HCT116 (cell line): ENCODE measurements at regions not wholly inside any gene's neighbourhood (a gene's known extent, or its start where the extent isn't known, plus 50 kb on each side); places are given as distances from the start of the nearest gene placed in this dataset.

Source experiments
- ATAC-seq: fragments of 200-7000 bp; cut with Tn5 transposase; 2 replicates; pipeline ENCODE4 v1.9.1; 2020; ENCODE audit warnings: mild to moderate bottlenecking, moderate library complexity
- BruUV-seq: library from RNA; stranded (reverse); fragments of 400-500 nt; replicated peaks from 2 replicates; lab custom pipeline; 2021; lab: Mats Ljungman, UMichigan
- CTCF ChIA-PET: fragments of 300-600 bp; sonication (Branson Sonifier 250); formaldehyde crosslinking; loops from one replicate; lab custom pipeline; 2021; ENCODE audit warnings: antibody characterized with exemption; lab: Charles Lee
- POLR2A ChIA-PET: fragments of 300-600, 350-600 bp; sonication (Branson Sonifier 250); formaldehyde crosslinking; loops from one replicate; lab custom pipeline; 2021; ENCODE audit warnings: antibody characterized with exemption; lab: Charles Lee
- RAD21 ChIA-PET, 2 experiments: fragments of 300-600 bp; sonication (Branson Sonifier 250); formaldehyde crosslinking; loops; one replicate each; lab custom pipeline; 2023; ENCODE audit warnings: low total read pairs in 2 of 2; ENCODE audit not compliant: uncharacterized antibody in 2 of 2, unreplicated experiment in 2 of 2, low non-redundant PET in 1 of 2; lab: Charles Lee
- DNase-seq: peaks from one replicate; pipeline ENCODE4 v3.0.0-alpha.2; 2010; ENCODE audit warnings: low read depth, low spot score
- H2AFZ ChIP-seq: fragments of 200-600 bp; shearing (Covaris generic), sonication (generic); 2 replicates; pipeline ENCODE4 v1.6.1; 2017; ENCODE audit warnings: low read depth, mixed run types, mixed read lengths, antibody characterized with exemption, low read length; ENCODE audit not compliant: poor library complexity, severe bottlenecking
- H3K27ac ChIP-seq: 2 replicates; pipeline ENCODE4 v1.5.1; 2012; ENCODE audit warnings: low read depth, low read length
- H3K27me3 ChIP-seq: fragments of 200-600 bp; sonication (generic); 2 replicates; pipeline ENCODE4 v1.6.1; 2016; ENCODE audit warnings: mixed run types, low read length, mixed read lengths; ENCODE audit not compliant: insufficient read depth
- H3K36me3 ChIP-seq, 2 experiments: fragments of 200-500 bp in 1 of 2; fragments of 200-600 bp in 1 of 2; sonication (Bioruptor generic) in 1 of 2; sonication (generic) in 1 of 2; 2 replicates each; pipeline versions ENCODE4 v1.5.1 to v1.6.1; 2014 to 2016; ENCODE audit warnings: low read length in 2 of 2, inconsistent platforms in 1 of 2, mixed read lengths in 1 of 2, mixed run types in 1 of 2; ENCODE audit not compliant: insufficient read depth in 2 of 2, control insufficient read depth in 1 of 2
- H3K4me1 ChIP-seq, 2 experiments: fragments of 200-600 bp in 1 of 2; sonication (generic) in 1 of 2; 2 replicates each; pipeline versions ENCODE4 v1.5.1 to v1.6.1; 2012 to 2017; ENCODE audit warnings: low read length in 2 of 2, inconsistent platforms in 1 of 2, mild to moderate bottlenecking in 1 of 2, mixed read lengths in 1 of 2, mixed run types in 1 of 2, moderate library complexity in 1 of 2; ENCODE audit not compliant: insufficient read depth in 2 of 2, control insufficient read depth in 1 of 2
- H3K4me2 ChIP-seq: fragments of 200-600 bp; sonication (generic); 2 replicates; pipeline ENCODE4 v1.6.1; 2017; ENCODE audit warnings: mixed run types, low read length, mixed read lengths
- H3K4me3 ChIP-seq, 2 experiments: fragments of 200-600 bp in 1 of 2; sonication (generic) in 1 of 2; replicated peaks in 1 of 2; 2 replicates each; pipeline ENCODE4 v1.5.1; 2011 to 2016; ENCODE audit warnings: low read length in 2 of 2, control low read depth in 1 of 2, low read depth in 1 of 2, mild to moderate bottlenecking in 1 of 2, mixed read lengths in 1 of 2, mixed run types in 1 of 2
- H3K79me2 ChIP-seq: fragments of 200-600 bp; sonication (generic); 2 replicates; pipeline ENCODE4 v1.6.1; 2017; ENCODE audit warnings: mild to moderate bottlenecking, mixed run types, low read length, moderate library complexity, mixed read lengths; ENCODE audit not compliant: insufficient read depth
- H3K9ac ChIP-seq: fragments of 200-600 bp; sonication (generic); 2 replicates; pipeline ENCODE4 v1.6.1; 2016; ENCODE audit warnings: low read length, mixed read lengths
- H3K9me2 ChIP-seq: fragments of 200-600 bp; sonication (generic), shearing (Covaris generic); 2 replicates; pipeline ENCODE4 v1.6.1; 2017; ENCODE audit warnings: mixed run types, mild to moderate bottlenecking, moderate library complexity; ENCODE audit not compliant: insufficient read depth
- H3K9me3 ChIP-seq, 2 experiments: fragments of 200-500 bp in 1 of 2; fragments of 200-600 bp in 1 of 2; sonication (Bioruptor generic) in 1 of 2; sonication (generic) in 1 of 2; 2 replicates each; pipeline ENCODE4 v1.6.1; 2014 to 2017; ENCODE audit warnings: low read length in 2 of 2, mixed read lengths in 2 of 2, inconsistent platforms in 1 of 2, low read depth in 1 of 2, mild to moderate bottlenecking in 1 of 2, mixed run types in 1 of 2, moderate library complexity in 1 of 2; ENCODE audit not compliant: control insufficient read depth in 1 of 2, insufficient read depth in 1 of 2
- H4K20me1 ChIP-seq: fragments of 200-600 bp; sonication (generic), shearing (Covaris generic); 2 replicates; pipeline ENCODE4 v1.6.1; 2017; ENCODE audit warnings: mixed run types, mild to moderate bottlenecking, moderate library complexity; ENCODE audit not compliant: insufficient read depth
- CBX3 ChIP-seq: IDR thresholded peaks from 2 replicates; pipeline ENCODE4 v1.6.1; 2012; ENCODE audit warnings: low read depth
- CEBPB ChIP-seq: IDR thresholded peaks from 2 replicates; pipeline ENCODE4 v1.6.1; 2012; ENCODE audit warnings: low read depth
- ELF1 ChIP-seq: IDR thresholded peaks from 2 replicates; pipeline ENCODE4 v1.6.1; 2012; ENCODE audit warnings: low read depth, borderline replicate concordance
- EZH2phosphoT487 ChIP-seq: fragments of 200-600 bp; IDR thresholded peaks from 2 replicates; pipeline ENCODE4 v1.6.1; 2018; ENCODE audit warnings: antibody characterized with exemption, borderline replicate concordance
- JUND ChIP-seq: IDR thresholded peaks from 2 replicates; pipeline ENCODE4 v1.6.1; 2012
- POLR2A ChIP-seq: IDR thresholded peaks from 2 replicates; pipeline ENCODE4 v1.7.0; 2011; ENCODE audit warnings: borderline replicate concordance; ENCODE audit not compliant: insufficient read depth, insufficient read length; ENCODE audit errors: extremely low read depth
- RAD21 ChIP-seq: IDR thresholded peaks from 2 replicates; pipeline ENCODE4 v1.6.1; 2012; ENCODE audit warnings: low read depth, mild to moderate bottlenecking
- SIN3A ChIP-seq: IDR thresholded peaks from 2 replicates; pipeline ENCODE4 v1.6.1; 2012; ENCODE audit warnings: low read depth
- SP1 ChIP-seq: IDR thresholded peaks from 2 replicates; pipeline ENCODE4 v1.6.1; 2012; ENCODE audit warnings: low read depth
- SRF ChIP-seq: IDR thresholded peaks from 2 replicates; pipeline ENCODE4 v1.6.1; 2012; ENCODE audit warnings: low read depth
- TCF7L2 ChIP-seq: IDR thresholded peaks from 2 replicates; pipeline ENCODE4 v1.7.0; 2011; ENCODE audit warnings: borderline replicate concordance, inconsistent platforms; ENCODE audit not compliant: insufficient read depth, insufficient read length; ENCODE audit errors: extremely low read depth
- YY1 ChIP-seq: IDR thresholded peaks from 2 replicates; pipeline ENCODE4 v1.6.1; 2011; ENCODE audit warnings: low read length, low read depth, moderate library complexity, mild to moderate bottlenecking; ENCODE audit not compliant: insufficient replicate concordance; ENCODE audit errors: extremely low read depth
- ZFX ChIP-seq: fragments of 450-650 bp; IDR thresholded peaks from 2 replicates; pipeline ENCODE4 v1.6.1; 2017
- ZNF274 ChIP-seq: fragments of 200-500 bp; sonication (Bioruptor generic); IDR thresholded peaks from 2 replicates; pipeline ENCODE4 v1.6.1; 2014; ENCODE audit warnings: mild to moderate bottlenecking, low read depth, low read length, inconsistent platforms
- intact Hi-C: fragments of 100-400 bp; cut with micrococcal nuclease; formaldehyde crosslinking; loops from 2 replicates; pipeline ENCODE4 v1.10.0; 2022
- TF ChIP-seq, protein P1 (sequence below): IDR thresholded peaks from 2 replicates; pipeline ENCODE4 v1.6.1; 2011; ENCODE audit warnings: mild to moderate bottlenecking, low read length, moderate library complexity; ENCODE audit not compliant: insufficient replicate concordance; ENCODE audit errors: extremely low read depth
- TF ChIP-seq, protein P2 (sequence below): IDR thresholded peaks from 2 replicates; pipeline ENCODE4 v1.6.1; 2012
- TF ChIP-seq, protein P3 (sequence below): IDR thresholded peaks from 2 replicates; pipeline ENCODE4 v1.6.1; 2012
- TF ChIP-seq, protein P4 (sequence below), 3 experiments: fragments of 200-600 bp in 1 of 3; sonication (generic) in 1 of 3; IDR thresholded peaks in 2 of 3; conservative IDR thresholded peaks in 1 of 3; 2 replicates each; pipeline ENCODE4 v1.5.1; 2012 to 2017; ENCODE audit warnings: low read depth in 2 of 3, low read length in 2 of 3, antibody characterized with exemption in 1 of 3, borderline replicate concordance in 1 of 3, control low read depth in 1 of 3, mild to moderate bottlenecking in 1 of 3, mixed read lengths in 1 of 3, mixed run types in 1 of 3, moderate library complexity in 1 of 3; ENCODE audit not compliant: insufficient read depth in 1 of 3
- TF ChIP-seq, protein P5 (sequence below): IDR thresholded peaks from 2 replicates; pipeline ENCODE4 v1.6.1; 2012; ENCODE audit warnings: low read depth

DNA sequence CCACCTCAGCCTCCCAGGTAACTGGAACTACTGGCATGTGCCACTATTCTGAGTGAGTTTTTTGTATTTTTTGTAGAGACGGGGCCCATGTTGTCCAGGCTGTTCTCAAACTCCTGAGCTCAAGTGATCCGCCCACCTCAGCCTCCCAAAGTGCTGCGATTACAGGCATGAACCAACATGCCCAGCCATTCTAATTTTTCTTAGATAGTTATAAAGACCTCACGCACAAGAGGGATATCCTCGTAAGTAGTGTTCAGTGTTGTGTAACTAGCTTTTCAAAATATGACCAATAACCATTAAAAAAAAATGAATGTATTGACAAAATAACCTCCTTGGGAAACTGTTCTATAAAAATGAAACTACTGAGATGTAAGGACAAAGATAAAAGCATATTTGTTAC is 90.5 kb upstream of the FERD3L start (continued):
- TF ChIP-seq, protein P1, sequence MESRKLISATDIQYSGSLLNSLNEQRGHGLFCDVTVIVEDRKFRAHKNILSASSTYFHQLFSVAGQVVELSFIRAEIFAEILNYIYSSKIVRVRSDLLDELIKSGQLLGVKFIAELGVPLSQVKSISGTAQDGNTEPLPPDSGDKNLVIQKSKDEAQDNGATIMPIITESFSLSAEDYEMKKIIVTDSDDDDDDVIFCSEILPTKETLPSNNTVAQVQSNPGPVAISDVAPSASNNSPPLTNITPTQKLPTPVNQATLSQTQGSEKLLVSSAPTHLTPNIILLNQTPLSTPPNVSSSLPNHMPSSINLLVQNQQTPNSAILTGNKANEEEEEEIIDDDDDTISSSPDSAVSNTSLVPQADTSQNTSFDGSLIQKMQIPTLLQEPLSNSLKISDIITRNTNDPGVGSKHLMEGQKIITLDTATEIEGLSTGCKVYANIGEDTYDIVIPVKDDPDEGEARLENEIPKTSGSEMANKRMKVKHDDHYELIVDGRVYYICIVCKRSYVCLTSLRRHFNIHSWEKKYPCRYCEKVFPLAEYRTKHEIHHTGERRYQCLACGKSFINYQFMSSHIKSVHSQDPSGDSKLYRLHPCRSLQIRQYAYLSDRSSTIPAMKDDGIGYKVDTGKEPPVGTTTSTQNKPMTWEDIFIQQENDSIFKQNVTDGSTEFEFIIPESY = no peak
- TF ChIP-seq ZFX = no peak
- no peak for TF ChIP-seq TCF7L2
- TF ChIP-seq JUND = no peak
- TF ChIP-seq, protein P2, sequence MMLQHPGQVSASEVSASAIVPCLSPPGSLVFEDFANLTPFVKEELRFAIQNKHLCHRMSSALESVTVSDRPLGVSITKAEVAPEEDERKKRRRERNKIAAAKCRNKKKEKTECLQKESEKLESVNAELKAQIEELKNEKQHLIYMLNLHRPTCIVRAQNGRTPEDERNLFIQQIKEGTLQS = no peak
- TF ChIP-seq, protein P3, sequence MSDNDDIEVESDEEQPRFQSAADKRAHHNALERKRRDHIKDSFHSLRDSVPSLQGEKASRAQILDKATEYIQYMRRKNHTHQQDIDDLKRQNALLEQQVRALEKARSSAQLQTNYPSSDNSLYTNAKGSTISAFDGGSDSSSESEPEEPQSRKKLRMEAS = no peak
- no peak for TF ChIP-seq CEBPB
- TF ChIP-seq ZNF274 = no peak
- no peak for TF ChIP-seq POLR2A
- no peak for TF ChIP-seq RAD21
- TF ChIP-seq EZH2phosphoT487 = no peak

DNA sequence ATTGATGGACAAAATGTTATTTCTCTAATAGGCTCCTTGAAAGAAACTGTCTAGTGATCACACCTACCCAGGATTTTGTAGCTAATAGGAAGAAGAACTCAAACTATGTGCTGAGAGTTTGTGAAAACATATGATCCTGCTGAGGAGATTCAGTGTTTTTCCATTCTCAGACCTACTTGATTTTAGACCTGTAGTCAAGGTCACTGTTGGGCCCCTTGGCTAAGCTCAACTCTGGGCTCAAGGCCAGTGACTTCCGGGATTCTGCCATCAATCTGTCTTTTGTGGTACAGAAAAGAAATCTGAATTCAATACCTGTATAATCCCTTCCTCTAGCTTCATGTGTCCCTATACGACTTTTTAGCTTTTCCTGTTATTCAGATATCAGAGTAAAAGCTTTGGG is 79.7 kb upstream of the FERD3L start:
- ChIA-PET CTCF (no interaction called here), POLR2A (no interaction called here)
- H2AFZ ChIP-seq = no peak overlapping the region
- TF ChIP-seq CEBPB (no peak), SRF (no peak), CBX3 (no peak), YY1 (no peak), JUND (no peak), ZFX (no peak), TCF7L2 (no peak), SIN3A (no peak), ELF1 (no peak), SP1 (no peak)
- TF ChIP-seq, protein P4, sequence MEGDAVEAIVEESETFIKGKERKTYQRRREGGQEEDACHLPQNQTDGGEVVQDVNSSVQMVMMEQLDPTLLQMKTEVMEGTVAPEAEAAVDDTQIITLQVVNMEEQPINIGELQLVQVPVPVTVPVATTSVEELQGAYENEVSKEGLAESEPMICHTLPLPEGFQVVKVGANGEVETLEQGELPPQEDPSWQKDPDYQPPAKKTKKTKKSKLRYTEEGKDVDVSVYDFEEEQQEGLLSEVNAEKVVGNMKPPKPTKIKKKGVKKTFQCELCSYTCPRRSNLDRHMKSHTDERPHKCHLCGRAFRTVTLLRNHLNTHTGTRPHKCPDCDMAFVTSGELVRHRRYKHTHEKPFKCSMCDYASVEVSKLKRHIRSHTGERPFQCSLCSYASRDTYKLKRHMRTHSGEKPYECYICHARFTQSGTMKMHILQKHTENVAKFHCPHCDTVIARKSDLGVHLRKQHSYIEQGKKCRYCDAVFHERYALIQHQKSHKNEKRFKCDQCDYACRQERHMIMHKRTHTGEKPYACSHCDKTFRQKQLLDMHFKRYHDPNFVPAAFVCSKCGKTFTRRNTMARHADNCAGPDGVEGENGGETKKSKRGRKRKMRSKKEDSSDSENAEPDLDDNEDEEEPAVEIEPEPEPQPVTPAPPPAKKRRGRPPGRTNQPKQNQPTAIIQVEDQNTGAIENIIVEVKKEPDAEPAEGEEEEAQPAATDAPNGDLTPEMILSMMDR (IDR thresholded peaks at IDR 0.05 in 2 of 3, conservative IDR thresholded peaks at IDR 0.05 in 1 of 3; ENCODE audit: borderline replicate concordance in 1 of 3, insufficient read depth in 1 of 3, low read depth in 2 of 3, low read length in 2 of 3) = no peak
- TF ChIP-seq, protein P5, sequence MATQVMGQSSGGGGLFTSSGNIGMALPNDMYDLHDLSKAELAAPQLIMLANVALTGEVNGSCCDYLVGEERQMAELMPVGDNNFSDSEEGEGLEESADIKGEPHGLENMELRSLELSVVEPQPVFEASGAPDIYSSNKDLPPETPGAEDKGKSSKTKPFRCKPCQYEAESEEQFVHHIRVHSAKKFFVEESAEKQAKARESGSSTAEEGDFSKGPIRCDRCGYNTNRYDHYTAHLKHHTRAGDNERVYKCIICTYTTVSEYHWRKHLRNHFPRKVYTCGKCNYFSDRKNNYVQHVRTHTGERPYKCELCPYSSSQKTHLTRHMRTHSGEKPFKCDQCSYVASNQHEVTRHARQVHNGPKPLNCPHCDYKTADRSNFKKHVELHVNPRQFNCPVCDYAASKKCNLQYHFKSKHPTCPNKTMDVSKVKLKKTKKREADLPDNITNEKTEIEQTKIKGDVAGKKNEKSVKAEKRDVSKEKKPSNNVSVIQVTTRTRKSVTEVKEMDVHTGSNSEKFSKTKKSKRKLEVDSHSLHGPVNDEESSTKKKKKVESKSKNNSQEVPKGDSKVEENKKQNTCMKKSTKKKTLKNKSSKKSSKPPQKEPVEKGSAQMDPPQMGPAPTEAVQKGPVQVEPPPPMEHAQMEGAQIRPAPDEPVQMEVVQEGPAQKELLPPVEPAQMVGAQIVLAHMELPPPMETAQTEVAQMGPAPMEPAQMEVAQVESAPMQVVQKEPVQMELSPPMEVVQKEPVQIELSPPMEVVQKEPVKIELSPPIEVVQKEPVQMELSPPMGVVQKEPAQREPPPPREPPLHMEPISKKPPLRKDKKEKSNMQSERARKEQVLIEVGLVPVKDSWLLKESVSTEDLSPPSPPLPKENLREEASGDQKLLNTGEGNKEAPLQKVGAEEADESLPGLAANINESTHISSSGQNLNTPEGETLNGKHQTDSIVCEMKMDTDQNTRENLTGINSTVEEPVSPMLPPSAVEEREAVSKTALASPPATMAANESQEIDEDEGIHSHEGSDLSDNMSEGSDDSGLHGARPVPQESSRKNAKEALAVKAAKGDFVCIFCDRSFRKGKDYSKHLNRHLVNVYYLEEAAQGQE = no peak
- TF ChIP-seq, protein P3 = no peak

More for the DNA sequence above, 79.7 kb upstream of the FERD3L start:
- Histone ChIP-seq H3K27ac (no peak overlapping the region), H3K27me3 (no peaks in the 10 kb centered on the region), H3K4me1 (no peaks in the 10 kb centered on the region), H3K9me2 (no peaks in the 10 kb centered on the region), H3K79me2 (no peaks in the 10 kb centered on the region), H3K9me3 (no peaks in the 10 kb centered on the region), H3K36me3 (no peaks in the 10 kb centered on the region), H3K4me3 (no peak overlapping the region), H3K9ac (no peak overlapping the region), H3K4me2 (no peak overlapping the region), H4K20me1 (no peaks in the 10 kb centered on the region)
- BruUV-seq = no TSS peak
- ATAC-seq = no peak
- RAD21 ChIA-PET = no interaction called here
- no peak for DNase-seq
- intact Hi-C loops = no loop called here
